H9 (cell line): ENCODE measurements at regions not wholly inside any gene's neighbourhood (a gene's known extent, or its start where the extent isn't known, plus 50 kb on each side); places are given as distances from the start of the nearest gene placed in this dataset.

Experiments used
- DNase-seq: peaks from one replicate; pipeline ENCODE4 v3.0.0-alpha.2; 2017
- H2AFZ ChIP-seq: one replicate; pipeline ENCODE4 v1.6.1; 2013; ENCODE audit warnings: mild to moderate bottlenecking, low read length, control low read depth, moderate library complexity
- H2AK5ac ChIP-seq: 2 replicates; pipeline ENCODE4 v1.6.1; 2013; ENCODE audit warnings: low read length, control low read depth, mixed read lengths; ENCODE audit not compliant: insufficient read length
- H2BK120ac ChIP-seq: one replicate; pipeline ENCODE4 v1.6.1; 2013; ENCODE audit warnings: low read depth, mild to moderate bottlenecking, low read length, control low read depth, inconsistent platforms; ENCODE audit not compliant: poor library complexity, severe bottlenecking
- H2BK12ac ChIP-seq: 2 replicates; pipeline ENCODE4 v1.6.1; 2013; ENCODE audit warnings: low read length, control low read depth, mixed read lengths, low read depth; ENCODE audit not compliant: insufficient read length
- H2BK15ac ChIP-seq: 2 replicates; pipeline ENCODE4 v1.6.1; 2013; ENCODE audit warnings: low read depth, low read length, control low read depth
- H2BK20ac ChIP-seq: one replicate; pipeline ENCODE4 v1.6.1; 2013; ENCODE audit warnings: low read depth, mild to moderate bottlenecking, low read length, control low read depth, inconsistent platforms; ENCODE audit not compliant: poor library complexity, severe bottlenecking
- H2BK5ac ChIP-seq: 2 replicates; pipeline ENCODE4 v1.6.1; 2013; ENCODE audit warnings: low read length, control low read depth, mixed read lengths; ENCODE audit not compliant: insufficient read length
- H3K14ac ChIP-seq: 2 replicates; pipeline ENCODE4 v1.6.1; 2013; ENCODE audit warnings: low read length, control low read depth; ENCODE audit not compliant: insufficient read depth
- H3K18ac ChIP-seq: 2 replicates; pipeline ENCODE4 v1.6.1; 2013; ENCODE audit warnings: low read depth, mild to moderate bottlenecking, mixed read lengths, low read length, control low read depth; ENCODE audit not compliant: insufficient read length
- H3K23ac ChIP-seq: 2 replicates; pipeline ENCODE4 v1.6.1; 2013; ENCODE audit warnings: low read length, control low read depth, mixed read lengths, low read depth; ENCODE audit not compliant: insufficient read length
- H3K23me2 ChIP-seq: 2 replicates; pipeline ENCODE4 v1.6.1; 2013; ENCODE audit warnings: low read depth, mild to moderate bottlenecking, mixed read lengths, low read length, control low read depth; ENCODE audit not compliant: insufficient read length, poor library complexity, severe bottlenecking
- H3K27ac ChIP-seq: 2 replicates; pipeline ENCODE4 v1.5.1; 2013; ENCODE audit warnings: low read length, control low read depth, mixed read lengths, low read depth; ENCODE audit not compliant: insufficient read length
- H3K27me3 ChIP-seq: 2 replicates; pipeline ENCODE4 v1.6.1; 2013; ENCODE audit warnings: low read length, control low read depth, inconsistent platforms; ENCODE audit not compliant: insufficient read depth
- H3K4ac ChIP-seq: 2 replicates; pipeline ENCODE4 v1.6.1; 2013; ENCODE audit warnings: low read depth, mild to moderate bottlenecking, control low read depth, inconsistent platforms, low read length, moderate library complexity
- H3K4me1 ChIP-seq: 2 replicates; pipeline ENCODE4 v1.6.1; 2013; ENCODE audit warnings: low read length, control low read depth, inconsistent platforms; ENCODE audit not compliant: insufficient read depth
- H3K4me2 ChIP-seq: 2 replicates; pipeline ENCODE4 v1.6.1; 2013; ENCODE audit warnings: low read length, control low read depth, mixed read lengths; ENCODE audit not compliant: insufficient read length, insufficient read depth
- H3K56ac ChIP-seq: 2 replicates; pipeline ENCODE4 v1.6.1; 2013; ENCODE audit warnings: low read depth, mild to moderate bottlenecking, mixed read lengths, low read length, control low read depth; ENCODE audit not compliant: insufficient read length
- H3K79me1 ChIP-seq: 2 replicates; pipeline ENCODE4 v1.6.1; 2013; ENCODE audit warnings: low read depth, mild to moderate bottlenecking, moderate library complexity, low read length, control low read depth, inconsistent platforms; ENCODE audit not compliant: insufficient read depth, poor library complexity, severe bottlenecking
- H3K79me2 ChIP-seq: 2 replicates; pipeline ENCODE4 v1.6.1; 2013; ENCODE audit warnings: low read length, control low read depth, inconsistent platforms; ENCODE audit not compliant: insufficient read depth
- H3K9ac ChIP-seq: 2 replicates; pipeline ENCODE4 v1.6.1; 2013; ENCODE audit warnings: low read length, control low read depth, mixed read lengths; ENCODE audit not compliant: insufficient read length; ENCODE audit errors: extremely low read depth
- H3K9me3 ChIP-seq: one replicate; pipeline ENCODE4 v1.6.1; 2013; ENCODE audit warnings: low read depth, low read length, inconsistent platforms; ENCODE audit not compliant: control insufficient read depth
- H3T11ph ChIP-seq: one replicate; pipeline ENCODE4 v1.6.1; 2013; ENCODE audit warnings: mild to moderate bottlenecking, low read length, control low read depth, inconsistent platforms
- H4K20me1 ChIP-seq: one replicate; pipeline ENCODE4 v1.6.1; 2013; ENCODE audit not compliant: control insufficient read depth, insufficient read length, insufficient read depth
- H4K5ac ChIP-seq: 2 replicates; pipeline ENCODE4 v1.6.1; 2013; ENCODE audit warnings: low read depth, mild to moderate bottlenecking, mixed read lengths, low read length, control low read depth; ENCODE audit not compliant: insufficient read length
- H4K8ac ChIP-seq: replicated peaks from 2 replicates; pipeline ENCODE4 v1.6.1; 2013; ENCODE audit warnings: low read length, control low read depth, mixed read lengths, low read depth; ENCODE audit not compliant: insufficient read length
- H4K91ac ChIP-seq: 2 replicates; pipeline ENCODE4 v1.6.1; 2013; ENCODE audit warnings: low read depth, mild to moderate bottlenecking, moderate library complexity, mixed read lengths, low read length, control low read depth; ENCODE audit not compliant: insufficient read length
- H3K27ac Mint-ChIP-seq, 3 experiments: 2 replicates in 2 of 3; 3 replicates in 1 of 3; pipeline ENCODE4 v1.8.0; 2020 to 2021; ENCODE audit warnings: mixed read lengths in 3 of 3, mild to moderate bottlenecking in 1 of 3, moderate library complexity in 1 of 3
- H3K27me3 Mint-ChIP-seq: 2 replicates; pipeline ENCODE4 v1.8.0; 2021; ENCODE audit warnings: low read depth, mild to moderate bottlenecking, moderate library complexity, mixed read lengths
- H3K36me3 Mint-ChIP-seq, 3 experiments: 2 replicates in 2 of 3; 3 replicates in 1 of 3; pipeline ENCODE4 v1.8.0; 2020 to 2021; ENCODE audit warnings: low read depth in 3 of 3, mixed read lengths in 3 of 3; ENCODE audit not compliant: insufficient read depth in 1 of 3
- H3K4me1 Mint-ChIP-seq, 2 experiments: 2 replicates each; pipeline ENCODE4 v1.8.0; 2020; ENCODE audit warnings: mixed read lengths in 2 of 2
- H3K4me3 Mint-ChIP-seq, 2 experiments: 2 replicates in 1 of 2; 3 replicates in 1 of 2; pipeline ENCODE4 v1.8.0; 2020 to 2021; ENCODE audit warnings: mild to moderate bottlenecking in 2 of 2, mixed read lengths in 2 of 2, moderate library complexity in 1 of 2
- H3K9me3 Mint-ChIP-seq, 2 experiments: 2 replicates in 1 of 2; 3 replicates in 1 of 2; pipeline ENCODE4 v1.8.0; 2020; ENCODE audit warnings: mild to moderate bottlenecking in 2 of 2, mixed read lengths in 2 of 2, moderate library complexity in 1 of 2
- WGBS: extraction: QIAGEN DNeasy Blood & Tissue Kit; methylation state at CpG from one replicate; pipeline ENCODE4 v1.1.7; 2013; ENCODE audit warnings: missing lambda C conversion rate, low lambda C conversion rate, mixed read lengths; ENCODE audit not compliant: insufficient read length; ENCODE audit errors: extremely low coverage; 5-methylcytosine and 5-hydroxymethylcytosine counted together
- TF ChIP-seq, protein P1 (sequence below): fragments of 200-600 bp; sonication (generic); conservative IDR thresholded peaks from 3 replicates; pipeline ENCODE4 v1.8.0; 2021; ENCODE audit warnings: antibody characterized with exemption, mild to moderate bottlenecking

DNA sequence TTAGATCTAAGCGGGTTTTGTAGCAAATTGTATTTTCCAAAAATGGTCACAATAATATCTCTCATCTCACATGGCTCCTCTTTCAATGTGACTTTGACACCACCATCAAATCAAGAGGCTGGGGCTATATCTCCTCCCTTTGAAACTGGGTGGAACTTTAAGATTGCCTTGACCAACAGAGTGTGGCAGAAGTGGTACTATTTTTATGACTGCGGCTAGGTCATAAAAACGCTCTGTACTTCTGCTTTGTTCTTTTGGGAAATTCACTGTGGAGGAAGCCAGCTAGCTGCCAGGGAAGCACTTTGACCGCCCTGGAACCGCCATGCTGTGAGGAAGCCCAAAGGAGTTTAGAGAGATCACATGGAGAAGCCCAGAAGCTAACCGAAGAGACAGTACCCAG is 50.7 kb upstream of the ACOT11 start:
- no peak overlapping the region for H2AK5ac ChIP-seq
- H2BK12ac ChIP-seq: no peak overlapping the region
- H3K36me3 Mint-ChIP-seq: no peaks in the 10 kb centered on the region
- no peak overlapping the region for H3T11ph ChIP-seq
- H2BK5ac ChIP-seq: no peak overlapping the region
- no peaks in the 10 kb centered on the region for H3K79me2 ChIP-seq
- WGBS: no CpG with 5 or more reads among the region's 6 CpGs
- H3K27me3 Mint-ChIP-seq: peaks cover 24% of the 10 kb centered on the region
- H3K4ac ChIP-seq: no peak overlapping the region
- no peak overlapping the region for H3K23ac ChIP-seq
- no peak overlapping the region for H4K91ac ChIP-seq
- TF ChIP-seq, protein P1, sequence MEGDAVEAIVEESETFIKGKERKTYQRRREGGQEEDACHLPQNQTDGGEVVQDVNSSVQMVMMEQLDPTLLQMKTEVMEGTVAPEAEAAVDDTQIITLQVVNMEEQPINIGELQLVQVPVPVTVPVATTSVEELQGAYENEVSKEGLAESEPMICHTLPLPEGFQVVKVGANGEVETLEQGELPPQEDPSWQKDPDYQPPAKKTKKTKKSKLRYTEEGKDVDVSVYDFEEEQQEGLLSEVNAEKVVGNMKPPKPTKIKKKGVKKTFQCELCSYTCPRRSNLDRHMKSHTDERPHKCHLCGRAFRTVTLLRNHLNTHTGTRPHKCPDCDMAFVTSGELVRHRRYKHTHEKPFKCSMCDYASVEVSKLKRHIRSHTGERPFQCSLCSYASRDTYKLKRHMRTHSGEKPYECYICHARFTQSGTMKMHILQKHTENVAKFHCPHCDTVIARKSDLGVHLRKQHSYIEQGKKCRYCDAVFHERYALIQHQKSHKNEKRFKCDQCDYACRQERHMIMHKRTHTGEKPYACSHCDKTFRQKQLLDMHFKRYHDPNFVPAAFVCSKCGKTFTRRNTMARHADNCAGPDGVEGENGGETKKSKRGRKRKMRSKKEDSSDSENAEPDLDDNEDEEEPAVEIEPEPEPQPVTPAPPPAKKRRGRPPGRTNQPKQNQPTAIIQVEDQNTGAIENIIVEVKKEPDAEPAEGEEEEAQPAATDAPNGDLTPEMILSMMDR: no peak
- no peaks in the 10 kb centered on the region for H3K27me3 ChIP-seq
- peaks cover 6% of the 10 kb centered on the region for H3K23me2 ChIP-seq
- H3K4me1 Mint-ChIP-seq: peaks cover 23 to 25% of the 10 kb centered on the region in 2 experiments
- no peaks in the 10 kb centered on the region for H3K9me3 ChIP-seq
- no peak overlapping the region for H3K18ac ChIP-seq
- H3K4me3 Mint-ChIP-seq: no peak overlapping the region
- no peak overlapping the region for H3K27ac ChIP-seq
- no peak overlapping the region for H2AFZ ChIP-seq
- DNase-seq: no peak
- no peaks in the 10 kb centered on the region for H3K79me1 ChIP-seq
- no peak overlapping the region; a peak in 1 of 7 replicates for H3K27ac Mint-ChIP-seq
- H4K20me1 ChIP-seq: no peaks in the 10 kb centered on the region
- no peaks in the 10 kb centered on the region for H3K9me3 Mint-ChIP-seq
- H4K8ac ChIP-seq: no peak overlapping the region
- H3K14ac ChIP-seq: no peak overlapping the region
- no peak overlapping the region for H4K5ac ChIP-seq
- H3K4me1 ChIP-seq: no peaks in the 10 kb centered on the region
- no peak overlapping the region for H2BK120ac ChIP-seq
- H3K9ac ChIP-seq: no peak overlapping the region
- no peak overlapping the region for H2BK20ac ChIP-seq
- H3K56ac ChIP-seq: no peak overlapping the region
- H2BK15ac ChIP-seq: no peak overlapping the region
- H3K4me2 ChIP-seq: no peak overlapping the region
